NCI-H2081 treated with DMSO at 0.1 percent for 48 hours (cell line): ENCODE measurements at regions not wholly inside any gene's neighbourhood (a gene's known extent, or its start where the extent isn't known, plus 50 kb on each side); places are given as distances from the start of the nearest gene placed in this dataset.
A peak's percentile ranks its signal among the peaks of the same experiment; 100 is the strongest.
"Not testable (repeated sequence)": the region's sequence is repeated elsewhere in the genome, so short reads cannot be mapped to it uniquely, and the experiment has no call there.

Experiments used
- DNase-seq: peaks from one replicate; lab custom pipeline; 2025; lab: John Stamatoyannopoulos, UW

DNA sequence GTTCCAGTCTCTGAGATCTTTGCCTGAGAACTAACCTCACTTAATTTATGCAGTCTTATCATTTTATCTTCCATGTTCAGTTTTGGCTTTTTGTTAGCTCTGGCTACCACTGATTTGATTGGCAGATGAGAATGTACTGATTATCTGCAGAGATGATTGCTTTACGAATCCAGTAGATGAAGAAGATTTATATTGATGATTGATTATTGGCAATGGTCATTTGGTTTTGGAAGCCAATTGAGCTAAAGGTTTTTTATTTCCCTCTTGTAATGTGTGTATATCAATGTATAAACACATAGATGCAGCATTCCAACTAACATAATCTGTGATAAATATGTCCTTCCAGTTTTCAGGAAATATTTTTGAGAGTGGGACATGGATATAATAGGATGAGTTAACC is 763.6 kb downstream of the CDH11 start:
- DNase-seq, result no peak

DNA sequence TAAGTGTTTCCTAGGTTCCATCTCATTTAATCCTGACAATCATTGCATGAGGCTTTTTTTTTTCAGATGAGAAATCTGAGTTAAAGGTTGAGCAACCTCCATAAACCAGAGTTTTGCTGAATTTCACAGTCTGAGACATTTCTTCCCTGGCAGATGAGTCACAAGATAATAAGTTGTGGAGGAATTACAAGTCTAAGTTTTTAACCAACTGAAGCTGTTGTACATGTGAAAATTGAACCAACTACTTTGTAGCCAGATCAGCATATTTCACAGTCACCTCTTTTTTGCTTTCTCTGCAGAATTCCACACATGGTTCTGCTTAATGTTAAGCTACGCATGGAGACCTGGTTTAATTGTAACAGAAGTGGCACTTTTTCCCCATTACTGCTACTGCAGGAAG is 765.6 kb downstream of the CDH11 start:
- DNase-seq, result no peak

DNA sequence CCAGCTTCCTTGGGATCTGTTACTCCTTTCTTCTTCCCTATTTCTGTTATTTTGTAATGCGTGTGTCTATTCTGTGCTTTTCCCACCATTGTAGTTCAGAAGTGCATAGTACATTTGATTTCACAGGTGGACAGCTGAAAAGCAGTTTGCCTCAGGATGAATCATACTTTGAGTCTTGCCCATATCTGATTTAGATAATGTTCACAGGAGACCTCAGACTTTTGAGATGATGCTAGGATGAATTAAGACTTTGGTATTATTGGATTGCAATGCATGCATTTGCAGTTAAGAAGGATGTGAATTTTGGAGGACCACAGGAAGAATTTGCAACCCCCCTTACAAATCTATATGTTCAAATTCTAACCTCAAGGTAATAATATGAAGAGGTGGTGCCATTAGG is 769.6 kb downstream of the CDH11 start:
- no peak for DNase-seq

DNA sequence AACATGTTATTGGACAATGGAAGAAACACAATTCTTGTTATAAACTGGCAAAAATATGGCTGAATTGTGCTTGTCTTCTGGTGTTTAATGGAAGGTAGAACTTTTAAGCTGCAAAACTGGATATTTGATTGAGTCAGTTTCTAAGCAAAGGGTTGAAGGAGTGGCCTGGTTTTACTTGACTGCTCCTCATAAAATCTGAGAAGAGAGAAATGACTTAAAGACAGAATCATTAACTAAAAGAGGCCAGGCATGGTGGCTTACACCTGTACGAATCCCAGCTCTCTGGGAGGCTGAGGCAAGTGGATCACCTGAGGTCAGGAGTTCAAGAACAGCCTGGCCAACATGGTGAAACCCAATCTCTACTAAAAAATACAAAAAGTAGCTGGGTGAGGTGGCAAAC is 770.7 kb downstream of the CDH11 start:
- DNase-seq, result no peak

DNA sequence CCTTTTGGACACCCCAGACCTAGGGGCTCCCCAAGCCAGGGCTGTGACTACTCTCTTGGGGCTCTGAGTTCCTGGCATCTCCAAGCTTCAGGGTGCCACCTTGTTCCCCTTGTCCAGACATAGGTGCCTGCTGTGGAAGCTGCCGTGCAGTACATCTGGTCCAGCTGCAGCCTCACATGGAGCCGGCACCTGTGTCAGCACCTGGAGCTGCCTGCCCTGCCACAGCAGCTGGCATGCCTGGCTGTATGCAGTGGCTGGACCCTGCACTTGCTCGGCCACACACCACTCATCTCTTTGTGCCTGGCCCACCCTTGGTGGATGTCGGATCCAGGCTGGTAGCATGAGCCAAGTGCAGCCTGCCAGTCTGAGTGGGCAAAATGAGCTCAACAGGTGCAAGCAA is 775.8 kb downstream of the CDH11 start:
- no peak for DNase-seq

DNA sequence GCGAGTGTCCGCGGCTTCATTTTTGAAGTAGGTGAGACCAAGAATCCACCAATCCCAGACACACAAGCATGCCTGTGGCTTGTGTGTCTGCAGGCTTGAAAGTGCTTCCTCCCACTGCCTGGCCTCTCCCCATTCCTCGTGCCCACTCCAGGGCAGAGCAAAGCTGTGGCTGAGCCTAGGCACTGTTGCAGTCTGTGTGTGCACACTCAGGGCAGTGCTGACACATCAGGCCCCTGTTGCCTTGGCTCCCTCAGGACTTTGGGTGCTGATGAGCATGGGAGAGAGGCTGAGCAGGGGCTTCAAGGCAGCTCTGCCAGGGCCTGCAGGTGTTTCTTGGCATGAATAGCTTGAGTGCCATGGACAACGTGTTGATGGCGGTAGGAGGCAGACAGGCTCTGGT is 776.7 kb downstream of the CDH11 start:
- no peak for DNase-seq

DNA sequence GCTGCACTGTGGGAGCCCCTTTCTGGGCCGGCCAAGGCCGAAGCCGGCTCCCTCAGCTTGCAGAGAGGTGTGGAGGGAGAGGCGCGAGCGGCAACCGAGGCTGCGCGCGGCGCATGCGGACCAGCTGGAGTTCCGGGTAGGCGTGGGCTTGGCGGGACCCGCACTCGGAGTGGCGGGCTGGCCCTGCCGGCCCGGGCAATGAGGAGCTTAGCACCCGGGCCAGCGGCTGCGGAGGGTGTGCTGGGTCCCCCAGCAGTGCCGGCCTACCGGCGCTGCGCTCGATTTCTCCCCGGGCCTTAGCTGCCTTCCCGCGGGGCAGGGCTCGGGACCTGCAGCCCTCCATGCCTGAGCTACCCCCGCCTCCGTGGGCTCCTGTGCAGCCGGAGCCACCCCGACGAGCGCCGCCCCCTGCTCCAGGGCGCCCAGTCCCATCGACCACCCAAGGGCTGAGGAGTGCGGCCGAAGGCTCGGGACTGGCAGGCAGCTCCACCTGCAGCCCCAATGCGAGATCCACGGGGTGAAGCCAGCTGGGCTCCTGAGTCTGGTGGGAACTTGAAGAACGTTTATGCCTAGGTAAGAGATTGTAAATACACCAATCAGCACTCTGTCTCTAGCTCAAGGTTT is 777.9 kb downstream of the CDH11 start:
- not testable (repeated sequence) for DNase-seq

DNA sequence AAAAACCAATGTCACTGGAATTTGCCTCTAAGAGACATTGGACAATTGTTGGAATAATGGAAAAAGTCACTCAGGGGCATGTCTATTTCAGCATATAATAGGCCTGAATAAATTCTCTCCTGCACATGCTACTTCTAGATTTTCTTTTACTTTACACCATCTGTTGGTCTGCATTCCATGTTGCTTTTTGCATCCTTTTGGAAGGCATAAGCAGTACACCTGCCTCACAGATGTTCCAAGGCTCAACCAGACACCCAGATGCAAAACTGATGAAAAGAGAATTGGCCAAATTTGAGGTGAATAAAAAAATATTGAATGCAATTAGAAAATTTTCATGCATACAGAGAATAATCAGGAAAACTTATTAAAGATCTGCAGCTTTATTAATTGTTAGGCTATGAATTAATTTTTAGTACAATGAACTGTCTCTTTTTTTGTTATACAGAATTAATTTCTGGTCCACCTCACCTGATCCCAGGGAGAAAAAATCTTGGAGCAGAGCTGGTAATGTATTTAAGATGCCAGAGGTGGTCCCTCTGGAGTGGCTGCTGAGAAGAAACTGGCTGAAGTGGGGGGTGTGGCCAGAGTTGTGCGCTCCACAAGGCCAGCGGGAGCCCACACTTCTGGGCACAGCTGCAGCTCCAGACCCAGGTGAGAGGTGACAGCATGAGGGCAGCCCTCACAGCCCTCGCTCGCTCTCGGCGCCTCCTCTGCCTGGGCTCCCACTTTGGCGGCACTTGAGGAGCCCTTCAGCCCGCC is 778.6 kb downstream of the CDH11 start:
- no peak for DNase-seq

DNA sequence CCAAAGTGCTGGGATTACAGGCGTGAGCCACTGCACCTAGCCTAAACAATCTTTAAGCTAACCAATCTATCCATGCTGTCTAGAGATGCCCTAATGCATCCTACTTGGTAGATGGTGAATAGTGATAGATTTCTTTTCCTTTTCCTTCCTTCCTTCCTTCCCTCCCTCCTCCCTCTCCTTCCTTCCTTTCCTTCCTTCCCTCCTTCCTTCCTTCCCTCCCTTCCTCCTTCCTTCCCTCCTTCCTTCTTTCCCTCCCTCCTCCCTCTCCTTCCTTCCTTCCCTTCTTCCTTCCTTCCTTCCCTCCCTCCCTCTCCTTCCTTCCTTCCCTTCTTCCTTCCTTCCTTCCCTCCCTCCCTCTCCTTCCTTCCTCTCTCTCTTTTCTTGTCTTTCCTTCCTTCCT is 780.5 kb downstream of the CDH11 start:
- not testable (repeated sequence) for DNase-seq

DNA sequence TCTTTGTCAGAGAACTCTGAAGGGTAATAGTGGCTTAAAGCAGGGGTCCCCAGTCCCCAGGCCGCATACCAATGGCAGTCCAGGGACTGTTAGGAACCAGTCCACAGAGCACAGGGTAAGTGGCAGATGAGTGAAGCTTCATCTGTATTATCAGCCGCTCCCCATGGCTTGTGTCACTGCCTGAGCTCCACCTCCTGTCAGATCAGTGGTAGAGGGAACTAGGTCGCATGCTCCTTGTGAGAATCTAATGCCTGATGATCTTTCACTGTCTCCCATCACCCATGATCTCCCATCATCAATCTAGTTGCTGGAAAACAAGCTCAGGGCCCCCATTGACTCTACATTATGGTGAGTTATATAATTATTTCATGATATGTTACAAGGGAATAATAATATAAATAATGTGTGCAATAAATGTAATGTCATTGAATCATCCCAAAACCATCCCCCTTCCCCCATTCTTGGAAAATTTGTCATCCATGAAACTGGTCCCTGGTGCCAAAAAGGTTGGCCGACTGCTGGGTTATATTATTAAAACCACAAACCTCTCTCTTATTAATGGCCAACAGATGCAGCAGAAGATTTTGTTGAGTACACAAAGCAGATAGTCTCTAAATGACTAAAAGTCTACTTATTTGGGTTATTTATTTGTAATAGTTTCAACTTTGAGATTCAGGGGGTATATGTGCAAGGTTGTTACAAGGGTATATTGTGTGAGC is 782.7 kb downstream of the CDH11 start:
- no peak for DNase-seq

DNA sequence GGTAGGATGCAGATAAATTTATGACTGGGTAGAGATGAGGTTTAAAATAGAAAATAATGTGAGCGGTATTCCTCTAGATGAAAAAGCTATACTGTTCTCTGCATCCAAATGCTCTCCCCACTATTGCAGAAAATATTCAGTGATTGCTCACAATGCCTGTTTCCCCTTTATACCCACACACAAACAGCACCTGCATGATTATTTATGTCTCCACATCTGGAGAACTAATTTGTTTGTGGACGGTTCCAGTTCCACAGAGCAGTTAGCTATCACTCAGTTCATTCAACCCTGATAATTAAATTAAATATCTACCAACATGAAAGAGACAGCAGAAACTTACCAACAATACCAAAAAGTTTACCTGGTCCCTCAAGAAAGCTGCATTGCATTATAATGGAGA is 800.0 kb downstream of the CDH11 start:
- no peak for DNase-seq

DNA sequence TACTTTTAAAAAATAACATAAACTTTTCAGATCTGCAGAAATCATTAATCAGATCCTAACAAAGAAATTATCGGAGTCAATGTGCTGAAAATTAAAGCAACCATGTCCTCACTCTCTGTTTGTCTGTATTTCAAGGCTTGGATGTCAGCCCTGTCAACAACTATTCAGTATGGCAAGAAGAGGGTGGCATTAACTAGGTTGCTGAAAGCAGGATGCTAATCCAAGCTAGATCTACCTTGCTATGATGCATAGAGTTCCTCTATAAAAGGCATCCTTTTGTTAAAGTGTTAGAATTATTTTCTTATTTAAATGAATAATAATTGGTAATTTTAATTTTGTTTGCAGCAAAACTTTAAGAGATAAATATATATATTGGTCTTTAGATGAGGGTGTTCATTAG is 800.8 kb downstream of the CDH11 start:
- no peak for DNase-seq

DNA sequence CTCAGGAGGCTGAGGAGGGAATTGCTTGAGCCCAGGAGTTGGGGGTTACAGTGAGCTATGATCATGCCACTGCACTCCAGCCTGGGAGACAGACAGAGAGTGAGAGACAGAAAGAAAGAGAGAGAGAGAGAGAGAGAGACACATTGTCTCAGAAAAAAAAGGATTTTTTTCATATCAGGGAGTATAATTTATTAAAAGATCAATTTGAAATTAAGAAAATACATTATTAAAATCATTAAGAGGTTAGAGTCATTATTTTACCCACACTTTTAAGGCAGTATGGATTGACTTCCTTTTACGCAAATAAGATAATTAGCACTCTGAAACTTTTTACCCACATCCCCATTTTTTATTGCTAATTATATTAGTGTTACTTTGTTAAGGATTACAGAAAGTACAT is 804.3 kb downstream of the CDH11 start:
- DNase-seq, result no peak

DNA sequence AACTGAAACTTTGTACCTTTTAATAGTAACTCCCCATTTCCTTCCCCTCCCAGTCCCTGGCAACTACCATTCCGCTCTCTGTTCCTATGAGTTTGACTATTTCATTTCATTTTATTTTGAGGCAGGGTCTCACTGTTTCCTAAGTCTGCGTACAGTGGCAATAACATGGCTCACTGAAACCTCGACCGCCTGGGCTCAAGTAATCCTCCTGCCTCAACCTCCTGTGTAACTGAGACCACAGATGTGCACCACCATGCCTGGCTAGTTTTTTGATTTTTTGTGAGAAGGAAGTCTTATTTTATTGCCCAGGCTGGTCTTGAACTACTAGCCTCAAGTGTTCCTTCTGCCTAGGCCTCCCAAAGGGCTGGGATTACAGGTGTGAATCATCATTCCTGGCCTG is 808.1 kb downstream of the CDH11 start:
- no peak for DNase-seq

DNA sequence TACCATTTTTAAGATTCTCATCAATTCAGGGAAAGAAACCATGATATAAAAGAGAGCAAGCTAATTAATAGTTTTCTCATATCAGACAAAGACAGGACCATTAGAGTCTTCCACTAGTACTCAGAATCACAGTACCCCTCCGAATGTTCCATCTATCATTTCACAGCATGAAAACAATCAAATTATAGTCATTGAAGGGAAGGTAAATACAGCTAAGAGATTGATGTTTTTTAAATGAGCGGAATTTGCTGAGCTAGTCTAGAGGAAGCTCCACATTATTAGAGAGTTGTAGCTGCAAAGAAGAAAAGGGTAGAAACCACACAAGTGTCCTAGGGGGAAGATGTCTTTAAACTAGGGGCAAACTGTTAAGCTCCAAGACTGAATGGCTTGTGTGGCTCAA is 808.9 kb downstream of the CDH11 start:
- peak; percentile 16 for DNase-seq

DNA sequence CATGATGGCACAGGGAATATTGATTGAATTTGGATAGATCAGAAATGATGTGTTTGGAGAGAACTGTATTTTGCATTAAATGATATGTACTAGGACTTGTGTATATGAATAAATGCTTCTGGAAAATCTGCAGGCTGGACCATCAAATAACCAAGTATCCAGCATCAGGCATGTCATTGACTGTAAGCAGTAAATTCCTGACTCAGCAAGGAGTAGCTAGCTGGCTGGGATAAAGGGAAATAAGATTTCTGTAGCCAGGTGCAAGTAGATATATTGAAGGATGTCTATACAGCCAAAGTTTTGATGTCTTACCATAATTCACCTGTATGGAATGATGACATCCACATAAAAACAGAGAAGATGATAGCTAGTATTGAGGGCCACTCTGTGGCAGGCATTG is 809.6 kb downstream of the CDH11 start:
- DNase-seq, result no peak

DNA sequence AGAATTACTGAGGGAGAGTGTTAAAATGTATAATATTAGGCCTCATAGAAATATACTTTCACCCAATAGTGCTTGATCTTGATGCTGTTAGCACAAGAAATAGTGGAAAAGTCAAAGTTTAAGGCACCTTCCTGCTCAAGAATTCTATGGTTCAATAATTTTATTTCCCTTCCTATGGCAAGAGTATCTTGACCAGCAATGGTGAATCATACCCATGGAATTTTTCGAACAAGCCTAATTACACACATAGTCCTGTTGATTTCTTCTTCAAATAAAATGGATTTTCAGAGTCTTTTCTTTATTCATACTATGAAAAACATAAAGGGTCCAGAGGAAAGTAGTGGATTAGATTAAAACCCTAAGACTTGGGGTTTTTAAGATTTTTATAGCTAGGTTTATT is 810.6 kb downstream of the CDH11 start:
- DNase-seq, result no peak

DNA sequence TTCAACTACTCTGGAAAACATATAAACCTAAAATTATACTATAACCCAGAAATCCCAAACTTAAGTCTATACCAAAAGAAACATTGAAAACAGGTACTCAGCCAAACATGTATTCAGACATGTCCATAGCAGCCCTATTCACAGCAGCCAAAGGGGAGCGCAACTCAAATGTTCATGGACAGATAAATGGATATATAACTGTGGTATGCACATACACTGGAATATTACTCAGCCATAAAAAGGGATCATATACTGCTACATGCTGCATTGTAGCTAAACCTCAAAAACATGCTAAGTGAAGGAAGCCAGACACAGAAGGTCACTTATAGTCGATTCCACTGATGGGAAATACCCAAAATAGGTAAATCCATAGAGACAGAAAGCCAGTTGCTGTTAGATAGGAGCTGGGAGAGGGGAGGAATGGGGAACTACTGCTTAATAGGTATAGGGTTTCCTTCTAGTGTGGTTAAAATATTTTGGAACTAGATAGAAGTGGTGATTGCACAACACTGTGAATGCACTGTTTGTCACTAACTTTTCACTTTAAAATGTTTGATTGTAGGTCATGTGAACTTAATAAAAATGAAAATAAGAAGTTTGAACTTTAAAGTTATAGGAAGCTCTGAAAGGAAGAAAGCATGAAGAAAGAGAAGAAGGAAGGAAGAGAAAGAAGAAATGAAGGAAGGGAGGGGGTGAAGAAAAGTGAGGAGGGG is 812.3 kb downstream of the CDH11 start:
- no peak for DNase-seq

DNA sequence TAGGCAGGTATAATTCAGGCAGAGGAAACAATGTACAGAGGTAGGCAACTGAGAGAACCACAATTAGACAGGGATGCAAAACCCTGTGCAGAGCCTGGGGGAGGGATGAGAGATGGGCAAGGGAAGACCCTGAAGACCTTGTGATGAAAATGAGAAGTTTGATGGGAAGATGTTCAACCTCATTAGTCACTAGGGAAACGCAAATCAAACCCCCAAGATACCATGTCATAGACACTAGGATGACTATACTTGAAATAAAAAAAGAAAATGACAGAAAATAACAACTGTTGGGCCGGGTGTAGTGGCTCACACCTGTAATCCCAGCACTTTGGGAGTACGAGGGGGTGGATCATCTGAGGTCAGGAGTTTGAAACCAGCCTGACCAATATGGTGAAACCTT is 813.1 kb downstream of the CDH11 start:
- no peak for DNase-seq

DNA sequence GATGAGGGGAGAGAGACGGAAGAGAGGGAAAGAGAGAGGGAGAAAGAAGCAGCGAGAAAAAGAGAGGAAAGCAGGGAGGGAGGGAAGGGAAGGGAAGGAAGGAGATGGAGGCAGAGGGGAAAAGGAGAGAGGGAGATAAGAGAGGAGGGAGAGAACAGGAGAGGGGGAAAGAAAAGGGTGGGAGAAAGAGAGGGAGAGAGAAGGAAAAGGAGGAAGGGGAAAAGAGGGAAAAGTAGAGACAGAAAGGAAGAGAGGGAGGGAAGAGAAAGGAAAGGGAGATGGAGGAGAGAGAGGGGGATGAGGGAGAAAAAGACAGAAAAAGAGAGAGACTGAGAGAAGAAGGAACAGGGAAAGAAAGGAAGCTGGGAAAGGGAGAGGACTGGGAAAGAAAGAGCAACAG is 814.4 kb downstream of the CDH11 start:
- DNase-seq, result no peak

DNA sequence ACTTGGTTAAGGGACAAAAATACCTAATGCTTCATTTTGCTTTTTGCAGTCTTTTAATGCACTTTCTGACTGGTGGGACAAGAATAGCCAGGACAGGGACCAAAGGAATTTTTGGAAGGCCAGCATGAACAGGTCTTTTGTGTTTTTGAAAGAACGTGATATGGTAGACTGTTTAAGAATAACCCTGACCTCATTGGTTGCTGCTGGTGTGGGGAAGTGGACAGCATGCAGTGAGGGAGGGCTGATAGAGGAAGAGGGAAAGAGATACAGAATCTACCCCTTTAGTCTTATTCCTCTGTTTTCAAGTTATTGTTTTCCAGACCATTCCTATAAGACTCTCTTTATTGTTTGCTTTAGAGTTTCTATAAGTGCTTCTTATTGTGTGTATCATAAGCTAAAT is 816.2 kb downstream of the CDH11 start:
- DNase-seq, result no peak

DNA sequence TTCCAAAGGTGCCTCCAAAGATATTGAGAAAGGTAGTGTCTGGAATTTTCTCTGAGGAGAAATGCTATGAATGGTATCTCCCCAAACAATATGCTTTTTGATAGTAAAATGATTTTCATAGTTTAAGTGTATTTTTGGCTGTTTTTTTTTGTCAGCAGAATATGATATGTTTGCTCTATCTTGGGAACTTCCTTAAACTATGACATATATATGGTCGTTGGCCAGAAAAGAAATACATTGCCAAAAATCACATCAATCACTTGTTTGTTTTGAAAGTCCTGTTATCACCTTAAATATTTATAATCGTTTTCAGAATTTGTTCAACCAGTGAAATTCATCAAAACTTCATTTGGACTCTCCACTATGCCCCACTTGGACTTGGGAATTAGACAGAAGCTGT is 816.9 kb downstream of the CDH11 start:
- no peak for DNase-seq

DNA sequence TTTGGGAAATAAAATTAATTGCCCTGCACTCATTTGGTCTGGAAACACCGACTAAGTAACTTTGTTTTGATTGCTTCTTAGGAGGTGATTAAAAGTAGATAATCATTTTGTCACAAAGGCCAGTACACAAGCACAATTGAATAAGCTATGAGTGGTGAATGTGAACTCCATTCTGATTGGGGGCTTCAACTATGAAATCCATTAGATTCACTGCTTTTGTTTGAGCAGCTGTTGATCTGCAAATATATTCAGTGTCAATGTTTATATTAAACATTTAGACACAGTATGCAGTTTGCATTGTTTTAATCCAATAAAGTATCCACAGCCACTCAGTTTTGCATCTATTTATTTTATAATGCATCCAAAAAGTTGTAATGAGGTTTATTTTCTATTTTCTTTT is 817.5 kb downstream of the CDH11 start:
- no peak for DNase-seq
